Sciatic nerve (tissue), 2 donors: ENCODE measurements at regions not wholly inside any gene's neighbourhood (a gene's known extent, or its start where the extent isn't known, plus 50 kb on each side); places are given as distances from the start of the nearest gene placed in this dataset.

Source experiments
- ATAC-seq: fragments of 200-7000 bp; cut with Tn5 transposase; one replicate; pipeline ENCODE4 v1.9.1; 2020; ENCODE audit warnings: mild to moderate bottlenecking, moderate library complexity
- DNase-seq: peaks from one replicate; pipeline ENCODE4 v3.0.0-alpha.2; 2020; ENCODE audit warnings: low spot score
- intact Hi-C: fragments of 100-400 bp; cut with DNase I; formaldehyde crosslinking; loops from one replicate; pipeline ENCODE4 v1.14.2; 2022
- donor health status: DM: no; HTN: no; CAD: no.
- donor health status: DM: no; HTN: no; CAD: no.

DNA sequence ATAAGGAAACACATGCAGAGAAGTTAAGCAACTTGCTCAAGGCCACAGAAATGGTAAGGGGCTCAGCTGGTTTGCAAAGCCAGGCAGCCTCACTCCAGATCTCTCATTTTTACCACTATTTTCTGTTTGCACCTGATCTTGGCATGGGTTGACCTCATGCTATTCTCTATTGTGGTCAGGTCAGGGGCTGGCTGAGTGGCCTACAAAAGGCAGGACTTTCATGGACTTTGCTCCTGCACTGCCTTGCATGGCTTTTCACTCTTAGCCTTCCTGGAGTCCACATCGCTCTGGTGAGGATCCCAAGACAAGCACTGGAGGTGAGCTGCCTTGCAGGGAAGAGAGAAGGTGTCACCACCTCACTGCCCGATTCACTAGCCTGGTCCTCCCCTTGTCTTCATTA, 56.8 kb upstream of the CSF3R start:
- no peak for ATAC-seq
- intact Hi-C loops, result no loop called here
- no peak for DNase-seq

DNA sequence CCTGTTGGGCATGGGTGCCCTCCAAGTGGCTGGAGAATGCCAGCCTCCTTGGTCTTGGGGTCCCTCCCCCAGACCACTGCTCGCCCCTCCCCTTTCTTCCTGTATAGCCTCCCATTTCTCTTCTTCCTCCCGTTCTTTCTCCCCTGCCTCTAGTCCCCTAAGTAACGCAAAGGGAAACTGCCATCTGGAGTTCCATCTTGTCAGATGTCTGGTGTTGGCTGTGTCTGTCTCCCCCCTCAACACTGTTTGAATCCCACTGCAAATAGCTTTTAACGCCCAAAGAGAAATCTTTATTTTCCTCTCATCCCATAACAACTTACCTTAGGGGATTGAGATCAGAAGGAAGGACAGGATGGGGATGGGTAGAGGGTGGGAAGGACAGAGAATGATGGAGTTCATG, 55.3 kb upstream of the CSF3R start:
- intact Hi-C loops, result no loop called here
- DNase-seq, result no peak
- ATAC-seq, result no peak

DNA sequence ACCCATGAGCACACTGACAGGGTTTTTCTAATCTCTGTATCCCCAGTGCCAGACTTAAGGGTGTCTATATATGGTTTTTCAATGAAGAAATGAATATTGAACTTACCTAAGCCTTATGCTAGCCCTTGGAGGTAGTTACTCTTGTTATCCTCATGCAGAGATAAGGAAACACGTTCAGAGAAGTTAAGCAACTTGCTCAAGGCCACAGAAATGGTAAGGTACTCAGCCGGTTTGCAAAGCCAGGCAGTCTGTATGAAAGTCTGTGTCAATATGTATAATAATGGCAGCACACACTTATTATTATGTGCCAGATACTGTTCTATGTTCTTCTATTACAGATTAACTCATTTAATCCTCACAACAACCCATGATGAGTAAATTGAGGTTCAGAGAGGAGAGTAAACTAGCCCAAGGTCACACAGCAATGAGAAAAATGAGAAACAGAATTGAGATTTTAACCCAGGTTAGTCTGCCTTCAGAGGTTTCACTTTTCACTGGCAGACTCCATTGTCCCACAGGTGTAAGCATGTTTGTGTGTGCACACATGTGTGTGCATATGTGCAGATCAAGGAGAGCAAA, 54.6 kb upstream of the CSF3R start:
- intact Hi-C loops, result no loop called here
- DNase-seq, result no peak
- no peak for ATAC-seq

DNA sequence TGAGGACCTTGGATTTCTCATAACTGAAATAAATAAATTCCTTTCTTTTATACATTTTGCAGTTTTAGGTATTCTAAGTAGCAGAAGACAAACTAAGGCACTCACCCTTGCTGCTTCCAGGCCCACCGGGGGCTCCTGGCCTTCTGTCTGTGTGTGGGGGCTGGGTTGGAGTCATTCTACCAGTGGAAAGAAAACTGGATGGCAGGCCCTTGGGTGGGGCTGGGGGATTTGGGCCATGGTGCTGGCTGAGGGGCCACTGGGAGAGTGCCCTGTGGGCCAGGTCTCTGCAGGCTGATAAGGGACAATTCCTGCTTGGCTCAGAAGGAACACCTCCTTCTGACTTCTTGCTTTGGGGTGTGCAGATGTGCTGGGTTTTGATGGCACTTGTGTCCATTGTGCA, 54.0 kb upstream of the CSF3R start:
- intact Hi-C loops, result no loop called here
- ATAC-seq (no peak), DNase-seq (no peak)

DNA sequence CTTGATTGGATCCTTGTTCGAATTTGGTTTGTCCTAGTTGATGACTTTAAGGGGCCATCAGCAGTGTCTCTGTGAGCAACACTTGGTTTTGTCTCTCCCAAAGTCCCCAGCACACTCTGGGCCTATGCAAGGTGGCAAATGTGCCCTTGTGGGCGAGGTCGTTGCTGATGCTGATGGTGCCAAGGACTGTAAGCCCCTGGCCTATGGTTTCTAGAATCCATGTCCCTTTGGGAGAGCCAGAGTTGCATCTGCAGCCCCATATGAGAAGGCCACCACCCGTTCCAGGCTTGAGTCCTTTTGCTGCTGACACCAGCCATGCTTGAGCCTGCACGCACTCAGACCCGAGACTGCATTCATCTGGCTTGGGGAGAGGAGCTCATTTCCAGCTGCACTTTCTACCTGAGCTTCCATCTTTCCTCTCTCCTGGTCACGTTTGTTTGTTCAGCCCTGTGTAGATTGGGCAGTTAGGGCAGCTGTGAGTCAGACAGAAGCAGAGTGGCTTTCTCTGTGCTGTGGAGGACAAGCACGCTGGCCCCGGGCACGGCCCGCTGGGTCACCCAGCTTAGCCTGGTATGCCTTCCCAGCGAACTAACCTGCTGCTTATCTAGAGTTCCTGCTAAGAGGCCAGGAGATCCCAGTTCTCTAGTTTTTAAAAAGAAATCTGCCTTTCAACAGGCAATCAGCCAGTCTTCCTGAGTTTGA, 52.1 kb upstream of the CSF3R start:
- intact Hi-C loops, result no loop called here
- ATAC-seq, result no peak
- no peak for DNase-seq

DNA sequence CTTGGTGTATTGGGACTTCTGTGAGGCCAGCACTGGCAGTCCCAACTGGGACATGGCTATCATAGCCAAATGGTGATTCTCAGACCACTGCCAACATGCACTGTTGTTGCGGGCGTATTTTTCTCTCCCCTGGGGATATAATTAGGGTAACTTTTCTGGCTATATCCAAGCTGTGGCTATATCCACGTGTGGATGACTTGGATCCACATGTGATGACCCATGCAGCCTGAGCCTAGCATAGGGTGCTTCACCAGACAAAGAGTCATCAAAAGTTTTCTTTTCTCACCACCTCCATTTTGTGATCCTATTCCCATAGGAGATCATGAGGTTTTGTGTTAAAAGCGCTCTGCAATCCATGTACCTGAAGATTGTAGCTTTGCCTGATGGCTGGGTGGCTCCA, 51.2 kb upstream of the CSF3R start:
- intact Hi-C loops, result no loop called here
- ATAC-seq, result no peak
- DNase-seq, result no peak

DNA sequence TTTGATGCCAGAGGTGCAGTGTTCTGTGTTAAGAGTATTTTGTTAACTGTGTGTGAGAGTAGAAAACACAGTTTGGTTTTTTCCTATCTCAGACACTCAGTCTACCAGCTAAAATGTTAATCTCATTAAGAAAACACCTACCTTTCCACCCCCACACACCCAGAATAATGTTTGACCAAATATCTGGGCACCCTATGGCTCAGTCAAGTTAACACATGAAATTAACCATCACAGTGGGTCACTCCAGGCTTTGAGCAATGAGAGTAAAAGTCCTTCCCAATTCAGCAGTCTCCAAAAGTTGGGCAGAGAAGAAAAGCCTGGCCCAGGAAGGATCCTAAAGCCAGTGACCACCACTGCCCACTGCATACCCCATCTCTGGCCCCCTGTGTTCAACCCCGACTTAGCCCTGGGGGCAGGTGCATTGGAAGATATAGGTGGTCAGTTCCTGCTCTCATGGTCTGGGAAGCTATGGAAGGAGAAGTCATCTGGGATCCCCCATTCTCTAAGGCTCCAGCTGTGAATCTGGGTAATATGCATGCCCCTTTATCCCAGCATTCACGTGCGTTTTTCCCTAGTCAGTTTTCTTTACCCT, 50.2 kb upstream of the CSF3R start:
- DNase-seq, result no peak
- intact Hi-C loops, result no loop called here
- ATAC-seq, result no peak
